GM12878 (cell line): ENCODE measurements at regions not wholly inside any gene's neighbourhood (a gene's known extent, or its start where the extent isn't known, plus 50 kb on each side); places are given as distances from the start of the nearest gene placed in this dataset.

ENCODE experiments used
- ATAC-seq: fragments of 200-7000 bp; cut with Tn5 transposase; 3 replicates; pipeline ENCODE4 v1.9.1; 2020; ENCODE audit warnings: mild to moderate bottlenecking, moderate library complexity
- BruUV-seq: library from RNA; stranded (reverse); fragments of 400-500 nt; replicated peaks from 2 replicates; lab custom pipeline; 2021; lab: Mats Ljungman, UMichigan
- CTCF ChIA-PET: fragments of 300-600 bp; sonication (Branson Sonifier 250); formaldehyde crosslinking; extraction: SDS; loops from one replicate; lab custom pipeline; 2021; ENCODE audit warnings: inconsistent platforms; lab: Yijun Ruan, JAX
- POLR2A ChIA-PET: fragments of 350-600 bp; formaldehyde crosslinking; extraction: SDS; loops from one replicate; lab custom pipeline; 2021; ENCODE audit warnings: inconsistent platforms; lab: Charles Lee
- RAD21 ChIA-PET: fragments of 300-600 bp; sonication (Branson Sonifier 250); formaldehyde crosslinking; loops from one replicate; lab custom pipeline; 2023; ENCODE audit warnings: antibody characterized with exemption; ENCODE audit not compliant: unreplicated experiment; lab: Charles Lee
- SMC1A ChIA-PET: fragments of 300-600 bp; sonication (Branson Sonifier 250); formaldehyde crosslinking; loops from one replicate; lab custom pipeline; 2023; ENCODE audit not compliant: unreplicated experiment, uncharacterized antibody; lab: Charles Lee
- DNase-seq: peaks from one replicate; pipeline ENCODE4 v3.0.0-alpha.2; 2011; ENCODE audit warnings: low read depth, low spot score
- FAIRE-seq: peaks from 3 replicates; lab custom pipeline; 2011; peaks lifted over from hg19 to GRCh38; lab: Jason Lieb, UNC
- H2AFZ ChIP-seq: 2 replicates; pipeline ENCODE4 v1.6.0; 2011; ENCODE audit warnings: low read depth, low read length, control low read depth; ENCODE audit not compliant: control insufficient read depth
- H3K27ac ChIP-seq: 2 replicates; pipeline ENCODE4 v1.5.1; 2011; ENCODE audit warnings: control low read depth; ENCODE audit not compliant: control insufficient read depth, insufficient read depth
- H3K27me3 ChIP-seq, 2 experiments: replicated peaks in 1 of 2; 2 replicates each; pipeline versions ENCODE4 v1.6.0 to v1.6.1; 2011; ENCODE audit warnings: low read length in 1 of 2; ENCODE audit not compliant: control insufficient read depth in 2 of 2, insufficient read depth in 2 of 2
- H3K36me3 ChIP-seq, 2 experiments: 2 replicates each; pipeline ENCODE4 v1.5.1; 2011; ENCODE audit warnings: low read length in 1 of 2; ENCODE audit not compliant: control insufficient read depth in 2 of 2, insufficient read depth in 2 of 2
- H3K4me1 ChIP-seq: 2 replicates; pipeline ENCODE4 v1.6.1; 2011; ENCODE audit warnings: mild to moderate bottlenecking, low read length, moderate library complexity, mixed read lengths; ENCODE audit not compliant: control insufficient read depth, insufficient read depth
- H3K4me2 ChIP-seq: 2 replicates; pipeline ENCODE4 v1.6.0; 2011; ENCODE audit warnings: control low read depth; ENCODE audit not compliant: control insufficient read depth, insufficient read depth
- H3K4me3 ChIP-seq: fragments of 200-600 bp; sonication (generic); 2 replicates; pipeline ENCODE4 v1.5.1; 2016
- H3K79me2 ChIP-seq: 2 replicates; pipeline ENCODE4 v1.6.0; 2011; ENCODE audit warnings: low read length; ENCODE audit not compliant: control insufficient read depth, insufficient read depth
- H3K9ac ChIP-seq: 2 replicates; pipeline ENCODE4 v1.8.0; 2011; ENCODE audit warnings: low read length, control low read depth, mixed read lengths; ENCODE audit not compliant: control insufficient read depth, insufficient read depth
- H3K9me3 ChIP-seq: replicated peaks from 3 replicates; pipeline ENCODE4 v1.5.1; 2011; ENCODE audit warnings: mild to moderate bottlenecking, low read length; ENCODE audit not compliant: control insufficient read depth, insufficient read depth
- H4K20me1 ChIP-seq: 2 replicates; pipeline ENCODE4 v1.6.0; 2011; ENCODE audit not compliant: control insufficient read depth, insufficient read depth
- ATF3 ChIP-seq: IDR thresholded peaks from 2 replicates; pipeline ENCODE4 v1.6.1; 2011; ENCODE audit warnings: low read depth, mild to moderate bottlenecking, low read length, moderate library complexity, borderline replicate concordance; ENCODE audit errors: extremely low read depth
- BRCA1 ChIP-seq: IDR thresholded peaks from 2 replicates; pipeline ENCODE4 v1.6.1; 2011; ENCODE audit warnings: low read depth, low read length, improper control_type of control experiment
- CEBPB ChIP-seq, 2 experiments: fragments of 150-350 bp in 1 of 2; IDR thresholded peaks; 2 replicates each; pipeline ENCODE4 v1.6.1; 2012 to 2014; ENCODE audit warnings: low read depth in 2 of 2, low read length in 2 of 2, borderline replicate concordance in 1 of 2, inconsistent platforms in 1 of 2
- ELK1 ChIP-seq: IDR thresholded peaks from 2 replicates; pipeline ENCODE4 v1.6.1; 2012; ENCODE audit warnings: low read depth, low read length, improper control_type of control experiment
- ESRRA ChIP-seq: IDR thresholded peaks from 2 replicates; pipeline ENCODE4 v1.6.1; 2012; ENCODE audit warnings: mild to moderate bottlenecking, low read length, improper control_type of control experiment
- JUND ChIP-seq: IDR thresholded peaks from 2 replicates; pipeline ENCODE4 v1.6.1; 2012; ENCODE audit warnings: low read depth, mild to moderate bottlenecking, low read length, improper control_type of control experiment, moderate library complexity
- MTA2 ChIP-seq: fragments of 450-650 bp; IDR thresholded peaks from 2 replicates; pipeline ENCODE4 v1.6.1; 2016; ENCODE audit warnings: low read depth, mild to moderate bottlenecking, moderate library complexity
- RELA ChIP-seq: fragments of 450-650 bp; IDR thresholded peaks from 2 replicates; pipeline ENCODE4 v1.8.0; 2014; ENCODE audit warnings: borderline replicate concordance; ENCODE audit not compliant: partially characterized antibody
- REST ChIP-seq: IDR thresholded peaks from 2 replicates; pipeline ENCODE4 v1.6.1; 2012; ENCODE audit warnings: mild to moderate bottlenecking, low read depth, low read length
- SIX5 ChIP-seq: IDR thresholded peaks from 2 replicates; pipeline ENCODE4 v1.6.1; 2011; ENCODE audit warnings: mild to moderate bottlenecking, low read depth, low read length, moderate library complexity; ENCODE audit not compliant: severe bottlenecking
- SUZ12 ChIP-seq: fragments of 200-600 bp; sonication (generic); IDR thresholded peaks from one replicate; pipeline ENCODE4 v1.6.1; 2018; ENCODE audit warnings: antibody characterized with exemption, mild to moderate bottlenecking; ENCODE audit not compliant: unreplicated experiment
- ZSCAN29 ChIP-seq: fragments of 450-650 bp; IDR thresholded peaks from 2 replicates; pipeline ENCODE4 v1.6.1; 2017; ENCODE audit warnings: mild to moderate bottlenecking, moderate library complexity
- WGBS: methylation state at CpG from one replicate; pipeline ENCODE4 v1.1.6; 2016; ENCODE audit warnings: low lambda C conversion rate; ENCODE audit not compliant: insufficient replicate concordance, insufficient coverage; ENCODE audit errors: missing lambda C conversion rate; 5-methylcytosine and 5-hydroxymethylcytosine counted together
- in situ Hi-C: fragments of 300-500 bp; cut with MboI; formaldehyde crosslinking; loops from 9 replicates; pipeline ENCODE4 v1.14.3; 2018; ENCODE audit warnings: mixed read lengths
- intact Hi-C: fragments of 100-400 bp; cut with micrococcal nuclease; formaldehyde crosslinking; loops from one replicate; pipeline ENCODE4 v1.14.2; 2022; ENCODE audit not compliant: unreplicated experiment
- TF ChIP-seq, protein P1 (sequence below): IDR thresholded peaks from 2 replicates; pipeline ENCODE4 v1.6.1; 2011; ENCODE audit warnings: low read depth, low read length, improper control_type of control experiment, borderline replicate concordance

- TF ChIP-seq, protein P1, sequence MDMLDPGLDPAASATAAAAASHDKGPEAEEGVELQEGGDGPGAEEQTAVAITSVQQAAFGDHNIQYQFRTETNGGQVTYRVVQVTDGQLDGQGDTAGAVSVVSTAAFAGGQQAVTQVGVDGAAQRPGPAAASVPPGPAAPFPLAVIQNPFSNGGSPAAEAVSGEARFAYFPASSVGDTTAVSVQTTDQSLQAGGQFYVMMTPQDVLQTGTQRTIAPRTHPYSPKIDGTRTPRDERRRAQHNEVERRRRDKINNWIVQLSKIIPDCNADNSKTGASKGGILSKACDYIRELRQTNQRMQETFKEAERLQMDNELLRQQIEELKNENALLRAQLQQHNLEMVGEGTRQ: no peak
- TF ChIP-seq ATF3 (no peak), BRCA1 (no peak), MTA2 (no peak), ZSCAN29 (no peak), SIX5 (no peak), ESRRA (no peak), SUZ12 (no peak), REST (no peak), ELK1 (no peak), CEBPB (IDR thresholded peaks at IDR 0.05; ENCODE audit: borderline replicate concordance in 1 of 2, low read depth in 2 of 2, low read length in 2 of 2) (no peak), JUND (no peak), RELA (no peak)
- ATAC-seq (no peak), DNase-seq (no peak), FAIRE-seq (no peak)
- RAD21 ChIA-PET: no interaction called here
- no peaks in the 10 kb centered on the region for H3K4me1 ChIP-seq
- no peaks in the 10 kb centered on the region for H3K36me3 ChIP-seq
- SMC1A ChIA-PET: no interaction called here
- H3K27ac ChIP-seq: no peak overlapping the region
- no peaks in the 10 kb centered on the region for H3K79me2 ChIP-seq
- H4K20me1 ChIP-seq: no peaks in the 10 kb centered on the region
- in situ Hi-C loops (no loop called here), intact Hi-C loops (no loop called here)
- no TSS peak for BruUV-seq
- CTCF ChIA-PET: no interaction called here
- H3K4me3 ChIP-seq: no peak overlapping the region
- no peak overlapping the region for H2AFZ ChIP-seq
- POLR2A ChIA-PET: no interaction called here
- H3K9me3 ChIP-seq: no peaks in the 10 kb centered on the region
- no peak overlapping the region for H3K4me2 ChIP-seq
- WGBS: 0% methylated on average over 3 of the region's 3 CpGs
- H3K9ac ChIP-seq: no peak overlapping the region
- no peaks in the 10 kb centered on the region for H3K27me3 ChIP-seq
Observed at GRCh38 chr11:42576318-42576717, 735.5 kb upstream of the API5 start.
